ENCODE measurements at regions not wholly inside any gene's neighbourhood (a gene's known extent, or its start where the extent isn't known, plus 50 kb on each side); places are given as distances from the start of the nearest gene placed in this dataset.
"Not testable (repeated sequence)": the region's sequence is repeated elsewhere in the genome, so short reads cannot be mapped to it uniquely, and the experiment has no call there.

DNA sequence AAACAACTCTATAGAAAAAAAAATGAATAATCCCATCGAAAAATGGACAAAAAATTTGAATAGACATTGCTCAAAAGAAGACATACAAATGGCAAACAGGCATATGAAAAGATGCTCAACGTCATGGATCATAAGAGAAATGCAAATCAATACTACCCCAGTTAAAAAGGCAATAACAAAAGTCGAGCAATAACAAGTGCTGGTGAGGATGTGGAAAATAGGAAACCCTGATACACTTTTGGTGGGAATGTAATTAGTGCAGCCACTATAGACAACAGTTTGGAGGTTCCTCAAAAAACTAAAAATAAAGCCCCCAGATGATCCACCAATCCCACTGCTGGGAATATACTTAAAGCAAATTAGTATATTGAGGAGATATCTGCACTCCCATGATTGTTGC, 701.5 kb downstream of the NUP35 start:
- H3K4me3 ChIP-seq (ENCODE audit: low read depth, low read length), result no peak overlapping the region
- TF ChIP-seq, protein P1, sequence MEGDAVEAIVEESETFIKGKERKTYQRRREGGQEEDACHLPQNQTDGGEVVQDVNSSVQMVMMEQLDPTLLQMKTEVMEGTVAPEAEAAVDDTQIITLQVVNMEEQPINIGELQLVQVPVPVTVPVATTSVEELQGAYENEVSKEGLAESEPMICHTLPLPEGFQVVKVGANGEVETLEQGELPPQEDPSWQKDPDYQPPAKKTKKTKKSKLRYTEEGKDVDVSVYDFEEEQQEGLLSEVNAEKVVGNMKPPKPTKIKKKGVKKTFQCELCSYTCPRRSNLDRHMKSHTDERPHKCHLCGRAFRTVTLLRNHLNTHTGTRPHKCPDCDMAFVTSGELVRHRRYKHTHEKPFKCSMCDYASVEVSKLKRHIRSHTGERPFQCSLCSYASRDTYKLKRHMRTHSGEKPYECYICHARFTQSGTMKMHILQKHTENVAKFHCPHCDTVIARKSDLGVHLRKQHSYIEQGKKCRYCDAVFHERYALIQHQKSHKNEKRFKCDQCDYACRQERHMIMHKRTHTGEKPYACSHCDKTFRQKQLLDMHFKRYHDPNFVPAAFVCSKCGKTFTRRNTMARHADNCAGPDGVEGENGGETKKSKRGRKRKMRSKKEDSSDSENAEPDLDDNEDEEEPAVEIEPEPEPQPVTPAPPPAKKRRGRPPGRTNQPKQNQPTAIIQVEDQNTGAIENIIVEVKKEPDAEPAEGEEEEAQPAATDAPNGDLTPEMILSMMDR (IDR thresholded peaks at IDR 0.05; ENCODE audit: low read depth, low read length), result no peak
- no peaks in the 10 kb centered on the region for H3K9me3 ChIP-seq
- no peaks in the 10 kb centered on the region for H3K36me3 ChIP-seq
- no peaks in the 10 kb centered on the region for H3K4me1 ChIP-seq
- DNase-seq, result no peak
- no peaks in the 10 kb centered on the region for H3K27me3 ChIP-seq

DNA sequence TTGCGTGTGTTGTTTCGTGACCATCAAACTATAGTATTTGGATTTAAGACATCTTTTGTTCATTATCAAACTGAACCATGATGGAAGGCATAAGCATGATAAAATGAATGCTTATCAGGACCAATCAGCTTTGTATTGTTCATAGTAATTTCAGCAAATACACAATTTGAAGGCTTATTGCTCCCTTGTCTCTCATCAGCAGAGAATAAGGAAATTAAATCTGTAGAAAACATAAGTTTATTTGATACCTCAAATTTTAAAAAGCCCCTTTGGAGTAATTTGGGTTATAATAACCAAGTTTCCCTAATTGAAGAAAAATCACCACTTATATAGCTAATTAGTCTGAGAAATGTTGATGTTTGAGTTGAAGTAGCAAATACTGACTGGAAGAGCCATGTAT, 705.7 kb downstream of the NUP35 start:
- Histone ChIP-seq H3K4me1 (no peaks in the 10 kb centered on the region), H3K4me3 (ENCODE audit: low read depth, low read length) (no peak overlapping the region), H3K27me3 (no peaks in the 10 kb centered on the region), H3K36me3 (no peaks in the 10 kb centered on the region), H3K9me3 (no peaks in the 10 kb centered on the region)
- TF ChIP-seq, protein P1 (IDR thresholded peaks at IDR 0.05; ENCODE audit: low read depth, low read length), result no peak
- DNase-seq, result no peak

DNA sequence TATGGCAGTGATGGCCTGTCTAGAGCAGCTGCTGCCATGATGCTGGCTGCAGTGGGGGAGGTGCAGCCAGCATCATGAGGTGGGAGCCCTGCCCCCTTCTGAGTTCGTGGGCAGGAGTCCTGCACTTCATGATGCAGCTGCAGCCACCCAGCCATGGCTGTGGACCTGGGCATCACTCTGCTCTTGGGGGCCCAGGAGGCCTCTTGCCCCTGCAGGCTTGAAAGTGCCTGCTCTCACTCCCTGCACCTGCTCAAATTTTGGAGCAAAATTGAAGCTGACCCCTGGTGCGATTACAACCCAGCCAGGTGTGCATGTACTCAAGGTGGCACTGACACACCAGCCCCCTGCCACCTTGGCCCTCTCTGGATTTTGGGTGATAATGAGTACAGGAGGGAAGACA, 712.9 kb downstream of the NUP35 start:
- Histone ChIP-seq H3K4me1 (no peaks in the 10 kb centered on the region), H3K9me3 (no peaks in the 10 kb centered on the region), H3K36me3 (no peaks in the 10 kb centered on the region), H3K27me3 (no peaks in the 10 kb centered on the region), H3K4me3 (ENCODE audit: low read depth, low read length) (no peak overlapping the region)
- TF ChIP-seq, protein P1 (IDR thresholded peaks at IDR 0.05; ENCODE audit: low read depth, low read length), result no peak
- no peak for DNase-seq

DNA sequence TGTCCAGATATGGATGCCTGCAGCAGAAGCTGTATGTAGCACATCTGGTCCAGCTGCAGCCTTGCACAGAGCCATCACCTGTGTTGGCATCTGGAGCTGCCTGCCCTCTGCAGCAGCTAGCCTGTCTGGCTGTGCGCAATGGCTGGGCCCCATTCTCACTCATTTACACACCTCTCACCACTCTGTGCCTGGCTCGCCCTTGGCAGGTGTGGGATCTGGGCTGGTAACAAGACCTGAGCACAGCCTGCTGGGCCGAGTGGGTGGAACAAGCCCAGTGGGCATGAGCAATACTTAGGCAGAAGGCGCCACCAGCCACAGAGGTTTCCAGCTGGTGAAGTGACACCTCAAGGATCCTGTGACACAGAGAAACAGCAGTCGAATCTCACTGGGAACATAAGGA, 714.1 kb downstream of the NUP35 start:
- no peaks in the 10 kb centered on the region for H3K9me3 ChIP-seq
- TF ChIP-seq, protein P1 (IDR thresholded peaks at IDR 0.05; ENCODE audit: low read depth, low read length), result no peak
- DNase-seq, result no peak

DNA sequence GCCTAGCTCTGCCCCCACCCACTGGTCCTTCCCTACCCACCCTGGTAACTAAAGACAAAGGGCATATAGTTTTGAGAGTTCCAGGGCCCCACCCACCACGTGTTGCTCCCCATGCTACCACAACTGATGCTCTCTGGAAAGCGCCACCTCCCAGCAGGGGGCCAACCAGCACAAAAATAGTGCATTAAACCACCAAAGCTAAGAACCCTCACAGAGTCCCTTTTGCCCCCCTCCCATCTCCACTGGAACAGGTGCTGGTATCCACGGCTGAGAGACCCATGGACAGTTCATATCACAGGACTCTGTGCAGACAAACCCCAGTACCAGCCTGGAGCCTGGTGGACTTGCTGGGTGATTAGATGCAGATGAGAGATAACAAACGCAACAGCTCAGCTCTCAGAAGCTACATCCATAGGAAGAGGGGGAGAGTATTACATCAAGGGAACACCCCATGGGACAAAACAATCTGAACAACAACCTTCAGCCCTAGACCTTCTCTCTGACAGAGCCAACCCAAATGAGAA, 715.9 kb downstream of the NUP35 start:
- TF ChIP-seq, protein P1 (IDR thresholded peaks at IDR 0.05; ENCODE audit: low read depth, low read length), result no peak
- H3K9me3 ChIP-seq, result no peaks in the 10 kb centered on the region
- DNase-seq, result no peak
- no peaks in the 10 kb centered on the region for H3K36me3 ChIP-seq
- no peaks in the 10 kb centered on the region for H3K4me1 ChIP-seq
- H3K4me3 ChIP-seq (ENCODE audit: low read depth, low read length), result no peak overlapping the region
- H3K27me3 ChIP-seq, result no peaks in the 10 kb centered on the region

More for the DNA sequence above, 714.1 kb downstream of the NUP35 start:
- no peaks in the 10 kb centered on the region for H3K36me3 ChIP-seq
- H3K4me3 ChIP-seq (ENCODE audit: low read depth, low read length), result no peak overlapping the region
- no peaks in the 10 kb centered on the region for H3K4me1 ChIP-seq
- no peaks in the 10 kb centered on the region for H3K27me3 ChIP-seq

DNA sequence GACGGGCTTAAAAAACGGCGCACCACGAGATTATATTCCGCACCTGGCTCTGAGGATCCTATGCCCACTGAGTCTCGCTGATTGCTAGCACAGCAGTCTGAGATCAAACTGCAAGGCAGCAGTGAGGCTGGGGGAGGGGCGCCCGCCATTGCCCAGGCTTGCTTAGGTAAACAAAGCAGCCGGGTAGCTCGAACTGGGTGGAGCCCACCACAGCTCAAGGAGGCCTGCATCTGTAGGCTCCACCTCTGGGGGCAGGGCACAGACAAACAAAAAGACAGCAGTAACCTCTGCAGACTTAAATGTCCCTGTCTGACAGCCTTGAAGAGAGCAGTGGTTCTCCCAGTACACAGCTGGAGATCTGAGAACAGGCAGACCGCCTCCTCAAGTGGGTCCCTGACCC, 725.6 kb downstream of the NUP35 start:
- DNase-seq; H3K27me3 ChIP-seq; H3K4me1 ChIP-seq; H3K36me3 ChIP-seq; H3K4me3 ChIP-seq (ENCODE audit: low read depth, low read length); H3K9me3 ChIP-seq: not testable (repeated sequence)

DNA sequence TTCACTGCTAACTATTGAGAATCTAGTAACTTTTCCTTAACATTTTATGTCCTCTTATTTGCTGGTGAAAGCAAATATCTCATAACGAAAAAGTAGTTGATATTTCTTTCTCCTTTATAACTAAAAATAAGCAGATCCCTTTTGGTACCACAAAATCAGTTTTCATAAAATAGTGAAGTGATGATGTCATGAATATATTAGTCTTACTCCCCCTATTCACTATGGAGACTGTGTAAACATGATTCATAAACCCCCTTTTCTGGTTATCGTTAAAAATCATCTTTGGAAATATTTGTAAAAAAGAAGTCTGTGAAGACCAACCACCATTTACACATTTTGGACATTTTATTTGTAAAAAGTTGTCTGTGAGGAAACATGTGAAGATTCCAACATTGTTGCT, 734.9 kb downstream of the NUP35 start:
- Histone ChIP-seq H3K27me3 (no peaks in the 10 kb centered on the region), H3K4me3 (ENCODE audit: low read depth, low read length) (no peak overlapping the region), H3K4me1 (no peaks in the 10 kb centered on the region), H3K9me3 (no peaks in the 10 kb centered on the region), H3K36me3 (no peaks in the 10 kb centered on the region)
- TF ChIP-seq, protein P1 (IDR thresholded peaks at IDR 0.05; ENCODE audit: low read depth, low read length), result no peak
- no peak for DNase-seq
